HCT116 (cell line): ENCODE measurements at regions not wholly inside any gene's neighbourhood (a gene's known extent, or its start where the extent isn't known, plus 50 kb on each side); places are given as distances from the start of the nearest gene placed in this dataset.
"Not testable (repeated sequence)": the region's sequence is repeated elsewhere in the genome, so short reads cannot be mapped to it uniquely, and the experiment has no call there.

ENCODE experiments used
- ATAC-seq: fragments of 200-7000 bp; cut with Tn5 transposase; 2 replicates; pipeline ENCODE4 v1.9.1; 2020; ENCODE audit warnings: mild to moderate bottlenecking, moderate library complexity
- BruUV-seq: library from RNA; stranded (reverse); fragments of 400-500 nt; replicated peaks from 2 replicates; lab custom pipeline; 2021; lab: Mats Ljungman, UMichigan
- CTCF ChIA-PET: fragments of 300-600 bp; sonication (Branson Sonifier 250); formaldehyde crosslinking; loops from one replicate; lab custom pipeline; 2021; ENCODE audit warnings: antibody characterized with exemption; lab: Charles Lee
- POLR2A ChIA-PET: fragments of 300-600, 350-600 bp; sonication (Branson Sonifier 250); formaldehyde crosslinking; loops from one replicate; lab custom pipeline; 2021; ENCODE audit warnings: antibody characterized with exemption; lab: Charles Lee
- RAD21 ChIA-PET, 2 experiments: fragments of 300-600 bp; sonication (Branson Sonifier 250); formaldehyde crosslinking; loops; one replicate each; lab custom pipeline; 2023; ENCODE audit warnings: low total read pairs in 2 of 2; ENCODE audit not compliant: uncharacterized antibody in 2 of 2, unreplicated experiment in 2 of 2, low non-redundant PET in 1 of 2; lab: Charles Lee
- DNase-seq: peaks from one replicate; pipeline ENCODE4 v3.0.0-alpha.2; 2010; ENCODE audit warnings: low read depth, low spot score
- H2AFZ ChIP-seq: fragments of 200-600 bp; shearing (Covaris generic), sonication (generic); 2 replicates; pipeline ENCODE4 v1.6.1; 2017; ENCODE audit warnings: low read depth, mixed run types, mixed read lengths, antibody characterized with exemption, low read length; ENCODE audit not compliant: poor library complexity, severe bottlenecking
- H3K27ac ChIP-seq: 2 replicates; pipeline ENCODE4 v1.5.1; 2012; ENCODE audit warnings: low read depth, low read length
- H3K27me3 ChIP-seq: fragments of 200-600 bp; sonication (generic); 2 replicates; pipeline ENCODE4 v1.6.1; 2016; ENCODE audit warnings: mixed run types, low read length, mixed read lengths; ENCODE audit not compliant: insufficient read depth
- H3K36me3 ChIP-seq, 2 experiments: fragments of 200-500 bp in 1 of 2; fragments of 200-600 bp in 1 of 2; sonication (Bioruptor generic) in 1 of 2; sonication (generic) in 1 of 2; 2 replicates each; pipeline versions ENCODE4 v1.5.1 to v1.6.1; 2014 to 2016; ENCODE audit warnings: low read length in 2 of 2, inconsistent platforms in 1 of 2, mixed read lengths in 1 of 2, mixed run types in 1 of 2; ENCODE audit not compliant: insufficient read depth in 2 of 2, control insufficient read depth in 1 of 2
- H3K4me1 ChIP-seq, 2 experiments: fragments of 200-600 bp in 1 of 2; sonication (generic) in 1 of 2; 2 replicates each; pipeline versions ENCODE4 v1.5.1 to v1.6.1; 2012 to 2017; ENCODE audit warnings: low read length in 2 of 2, inconsistent platforms in 1 of 2, mild to moderate bottlenecking in 1 of 2, mixed read lengths in 1 of 2, mixed run types in 1 of 2, moderate library complexity in 1 of 2; ENCODE audit not compliant: insufficient read depth in 2 of 2, control insufficient read depth in 1 of 2
- H3K4me2 ChIP-seq: fragments of 200-600 bp; sonication (generic); 2 replicates; pipeline ENCODE4 v1.6.1; 2017; ENCODE audit warnings: mixed run types, low read length, mixed read lengths
- H3K4me3 ChIP-seq, 2 experiments: fragments of 200-600 bp in 1 of 2; sonication (generic) in 1 of 2; replicated peaks in 1 of 2; 2 replicates each; pipeline ENCODE4 v1.5.1; 2011 to 2016; ENCODE audit warnings: low read length in 2 of 2, control low read depth in 1 of 2, low read depth in 1 of 2, mild to moderate bottlenecking in 1 of 2, mixed read lengths in 1 of 2, mixed run types in 1 of 2
- H3K79me2 ChIP-seq: fragments of 200-600 bp; sonication (generic); 2 replicates; pipeline ENCODE4 v1.6.1; 2017; ENCODE audit warnings: mild to moderate bottlenecking, mixed run types, low read length, moderate library complexity, mixed read lengths; ENCODE audit not compliant: insufficient read depth
- H3K9ac ChIP-seq: fragments of 200-600 bp; sonication (generic); 2 replicates; pipeline ENCODE4 v1.6.1; 2016; ENCODE audit warnings: low read length, mixed read lengths
- H3K9me2 ChIP-seq: fragments of 200-600 bp; sonication (generic), shearing (Covaris generic); 2 replicates; pipeline ENCODE4 v1.6.1; 2017; ENCODE audit warnings: mixed run types, mild to moderate bottlenecking, moderate library complexity; ENCODE audit not compliant: insufficient read depth
- H3K9me3 ChIP-seq, 2 experiments: fragments of 200-500 bp in 1 of 2; fragments of 200-600 bp in 1 of 2; sonication (Bioruptor generic) in 1 of 2; sonication (generic) in 1 of 2; 2 replicates each; pipeline ENCODE4 v1.6.1; 2014 to 2017; ENCODE audit warnings: low read length in 2 of 2, mixed read lengths in 2 of 2, inconsistent platforms in 1 of 2, low read depth in 1 of 2, mild to moderate bottlenecking in 1 of 2, mixed run types in 1 of 2, moderate library complexity in 1 of 2; ENCODE audit not compliant: control insufficient read depth in 1 of 2, insufficient read depth in 1 of 2
- H4K20me1 ChIP-seq: fragments of 200-600 bp; sonication (generic), shearing (Covaris generic); 2 replicates; pipeline ENCODE4 v1.6.1; 2017; ENCODE audit warnings: mixed run types, mild to moderate bottlenecking, moderate library complexity; ENCODE audit not compliant: insufficient read depth
- intact Hi-C: fragments of 100-400 bp; cut with micrococcal nuclease; formaldehyde crosslinking; loops from 2 replicates; pipeline ENCODE4 v1.10.0; 2022

GRCh38 chr16:18118684-18119083 lies 217.9 kb downstream of the NPIPA8 start:
- ATAC-seq, H3K4me3 ChIP-seq, H4K20me1 ChIP-seq, H3K36me3 ChIP-seq, H3K9me3 ChIP-seq, intact Hi-C loops, POLR2A ChIA-PET, H3K27ac ChIP-seq, CTCF ChIA-PET, H3K4me1 ChIP-seq, H3K9me2 ChIP-seq, BruUV-seq, DNase-seq, H3K27me3 ChIP-seq, H3K4me2 ChIP-seq, H2AFZ ChIP-seq, RAD21 ChIA-PET, H3K79me2 ChIP-seq, H3K9ac ChIP-seq: not testable (repeated sequence)

GRCh38 chr16:18118071-18118470 lies 218.5 kb downstream of the NPIPA8 start:
- H3K36me3 ChIP-seq, ATAC-seq, intact Hi-C loops, DNase-seq, POLR2A ChIA-PET, H3K9me3 ChIP-seq, H3K27me3 ChIP-seq, H3K4me3 ChIP-seq, H3K4me1 ChIP-seq, CTCF ChIA-PET, H3K9ac ChIP-seq, H3K27ac ChIP-seq, H3K9me2 ChIP-seq, BruUV-seq, RAD21 ChIA-PET, H3K4me2 ChIP-seq, H4K20me1 ChIP-seq, H3K79me2 ChIP-seq, H2AFZ ChIP-seq: not testable (repeated sequence)

GRCh38 chr16:18104412-18104811 lies 232.1 kb downstream of the NPIPA8 start:
- H2AFZ ChIP-seq, H3K9ac ChIP-seq, H3K27ac ChIP-seq, H3K4me1 ChIP-seq, H3K9me2 ChIP-seq, POLR2A ChIA-PET, ATAC-seq, BruUV-seq, H3K36me3 ChIP-seq, intact Hi-C loops, CTCF ChIA-PET, H3K4me3 ChIP-seq, DNase-seq, H3K79me2 ChIP-seq, H3K27me3 ChIP-seq, H3K4me2 ChIP-seq, H3K9me3 ChIP-seq, RAD21 ChIA-PET, H4K20me1 ChIP-seq: not testable (repeated sequence)

DNA sequence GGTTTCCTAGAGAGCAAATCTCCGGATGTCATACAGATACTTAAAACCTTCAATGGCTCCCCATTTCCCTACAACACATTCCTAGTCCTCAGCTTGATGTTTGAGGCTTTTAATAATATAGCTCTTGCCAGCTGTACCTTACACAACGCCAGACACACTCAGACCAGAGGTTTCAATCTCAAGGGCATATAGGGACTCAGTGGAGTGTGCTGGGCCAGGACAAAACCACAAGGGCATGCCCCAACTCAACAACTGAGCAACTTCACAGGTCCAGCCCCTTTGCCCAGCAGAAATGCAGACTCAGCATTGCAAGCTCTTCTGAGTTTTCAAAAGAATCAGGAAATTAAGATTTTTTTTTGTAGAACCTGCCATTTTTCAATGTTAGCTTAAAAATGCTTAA lies 235.5 kb downstream of the NPIPA8 start:
- intact Hi-C loops, CTCF ChIA-PET: not testable (repeated sequence)

DNA sequence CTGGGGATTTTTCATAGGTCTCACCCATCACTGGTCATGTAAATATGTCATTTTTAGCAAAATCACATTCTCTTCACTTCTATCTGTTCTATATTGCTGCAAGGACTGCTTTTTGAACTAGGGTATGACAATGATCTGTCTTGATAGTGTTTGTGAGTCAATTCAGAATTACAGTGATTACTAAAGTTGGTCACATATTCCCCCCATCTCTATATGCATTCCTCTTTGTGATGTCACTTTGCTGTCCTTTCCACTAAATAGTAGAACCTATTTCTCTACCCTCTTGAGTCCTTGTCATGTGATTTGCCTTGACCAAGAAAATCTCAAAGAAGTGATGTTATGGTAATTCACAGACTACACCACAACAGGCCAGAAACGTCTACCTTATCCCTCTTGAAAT lies 243.9 kb downstream of the NPIPA8 start:
- POLR2A ChIA-PET, H3K36me3 ChIP-seq, H2AFZ ChIP-seq, H3K27me3 ChIP-seq, H3K9me2 ChIP-seq, CTCF ChIA-PET, H3K4me2 ChIP-seq, H3K9ac ChIP-seq, H3K27ac ChIP-seq, H4K20me1 ChIP-seq, H3K4me1 ChIP-seq, H3K9me3 ChIP-seq, ATAC-seq, DNase-seq, H3K4me3 ChIP-seq, BruUV-seq, H3K79me2 ChIP-seq, intact Hi-C loops, RAD21 ChIA-PET: not testable (repeated sequence)

More for the DNA sequence above, 235.5 kb downstream of the NPIPA8 start:
- H4K20me1 ChIP-seq, H3K9me2 ChIP-seq, H3K27ac ChIP-seq, H2AFZ ChIP-seq, BruUV-seq, H3K4me1 ChIP-seq, H3K36me3 ChIP-seq, H3K4me2 ChIP-seq, H3K27me3 ChIP-seq, POLR2A ChIA-PET, ATAC-seq, H3K9ac ChIP-seq, DNase-seq, H3K4me3 ChIP-seq, H3K79me2 ChIP-seq, RAD21 ChIA-PET, H3K9me3 ChIP-seq: not testable (repeated sequence)
